ENCODE measurements at regions not wholly inside any gene's neighbourhood (a gene's known extent, or its start where the extent isn't known, plus 50 kb on each side); places are given as distances from the start of the nearest gene placed in this dataset.

DNA sequence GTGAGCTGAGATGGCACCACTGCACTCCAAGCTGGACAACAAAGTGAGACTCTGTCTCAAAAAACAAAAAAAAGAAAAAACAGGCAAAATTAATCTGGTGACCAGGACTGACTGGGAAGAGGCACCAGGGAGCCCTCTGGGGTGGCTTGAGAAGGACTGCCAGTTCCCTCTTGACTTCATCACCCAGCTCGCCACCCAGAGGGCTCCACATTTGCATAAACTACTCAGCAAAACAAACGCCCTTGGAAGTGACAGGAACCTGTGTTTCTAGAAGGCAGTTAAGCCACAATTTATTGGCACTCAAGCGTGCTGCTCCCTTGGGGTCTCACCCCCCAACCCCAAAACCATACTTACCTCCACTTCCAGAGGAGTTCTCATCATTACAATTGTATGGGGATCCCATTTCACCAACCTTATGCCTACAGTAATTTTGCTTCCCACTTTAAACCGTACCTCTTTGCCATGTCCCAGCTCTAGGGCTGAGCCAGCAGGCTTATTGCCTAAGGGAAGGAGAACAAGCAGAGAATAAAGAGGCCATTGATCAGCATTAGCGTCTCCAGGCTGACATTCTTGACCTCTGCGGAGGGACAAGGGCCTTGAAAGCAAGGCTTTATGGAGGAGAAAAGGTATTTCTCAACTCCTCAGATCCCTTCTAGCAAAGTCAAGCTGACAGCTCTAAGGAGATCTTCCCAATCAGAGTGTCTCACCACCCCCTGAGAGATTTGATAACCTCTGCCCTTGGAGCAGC lies 357.4 kb downstream of the SHQ1 start:
- no peak for DNase-seq (ENCODE audit: low read depth)

DNA sequence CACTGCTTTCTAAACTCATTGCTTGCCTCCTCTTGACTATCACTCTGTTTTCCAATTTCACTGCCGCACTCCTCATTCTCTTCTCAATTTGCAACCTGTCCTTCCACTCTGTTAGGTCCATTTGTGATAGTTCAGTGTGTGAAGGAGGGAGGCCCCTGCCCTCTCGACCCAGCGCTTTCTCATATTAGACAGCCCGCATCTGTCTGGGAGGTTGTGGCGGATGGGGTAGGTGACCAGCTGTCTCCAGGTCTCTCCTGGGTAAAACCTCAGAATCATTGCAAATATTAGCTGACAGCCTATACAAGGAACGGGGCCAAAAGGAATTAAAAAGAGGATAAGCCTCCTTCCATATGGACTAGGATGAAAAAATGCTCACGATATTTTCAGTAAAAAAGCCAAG lies 358.3 kb downstream of the SHQ1 start:
- no peak for DNase-seq (ENCODE audit: low read depth)

DNA sequence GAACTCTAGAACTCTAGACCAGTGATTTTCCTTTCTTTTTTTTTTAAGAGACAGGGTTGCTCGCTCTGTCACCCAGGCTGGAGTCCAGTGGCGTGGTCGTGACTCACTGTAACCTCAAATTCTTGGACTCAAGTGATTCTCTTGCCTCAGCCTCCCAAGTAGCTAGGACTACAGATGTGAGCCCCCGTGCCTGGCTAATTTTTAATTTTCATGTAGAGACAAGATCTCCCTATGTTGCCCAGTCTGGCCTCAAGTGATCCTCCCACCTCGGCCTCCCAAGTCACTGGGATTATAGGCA lies 359.6 kb downstream of the SHQ1 start:
- DNase-seq (ENCODE audit: low read depth) = peak; percentile 85

DNA sequence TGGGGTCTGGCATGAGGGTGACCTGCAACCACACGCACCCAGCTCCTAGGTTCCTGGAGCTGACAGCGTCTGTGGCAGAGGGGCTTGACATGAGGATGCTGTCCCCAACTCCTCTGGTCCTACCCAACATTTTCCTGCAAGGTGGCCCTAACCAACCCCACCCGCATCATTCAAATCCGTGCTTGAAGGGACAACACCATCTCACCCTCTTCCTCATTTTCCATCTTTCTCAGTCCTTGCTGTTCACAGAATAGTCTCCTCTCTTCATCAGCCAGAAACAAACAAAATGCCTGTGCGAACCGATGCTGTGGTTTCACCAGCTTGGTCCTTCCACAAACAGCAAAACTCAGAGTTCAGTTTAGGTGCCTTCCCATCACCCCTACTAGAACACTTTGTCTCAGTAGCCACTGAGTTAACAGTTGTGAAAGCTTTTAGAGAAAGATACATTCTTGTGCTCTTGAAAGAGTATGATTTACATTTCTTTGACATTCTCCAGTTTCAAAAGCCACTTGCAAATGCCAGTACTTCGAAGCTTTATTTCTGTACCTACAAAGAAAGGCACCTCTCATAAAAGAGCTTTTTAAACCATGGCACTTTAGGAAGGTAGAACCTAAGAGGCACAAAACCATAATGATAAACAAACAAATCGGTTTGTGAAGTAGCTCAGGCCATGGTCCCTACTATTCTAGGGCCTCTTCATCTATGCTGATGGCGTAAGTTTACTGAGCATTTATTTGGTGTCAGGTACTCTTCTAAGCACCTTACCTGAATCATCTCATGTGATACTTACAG lies 360.1 kb downstream of the SHQ1 start:
- no peak for DNase-seq (ENCODE audit: low read depth)

DNA sequence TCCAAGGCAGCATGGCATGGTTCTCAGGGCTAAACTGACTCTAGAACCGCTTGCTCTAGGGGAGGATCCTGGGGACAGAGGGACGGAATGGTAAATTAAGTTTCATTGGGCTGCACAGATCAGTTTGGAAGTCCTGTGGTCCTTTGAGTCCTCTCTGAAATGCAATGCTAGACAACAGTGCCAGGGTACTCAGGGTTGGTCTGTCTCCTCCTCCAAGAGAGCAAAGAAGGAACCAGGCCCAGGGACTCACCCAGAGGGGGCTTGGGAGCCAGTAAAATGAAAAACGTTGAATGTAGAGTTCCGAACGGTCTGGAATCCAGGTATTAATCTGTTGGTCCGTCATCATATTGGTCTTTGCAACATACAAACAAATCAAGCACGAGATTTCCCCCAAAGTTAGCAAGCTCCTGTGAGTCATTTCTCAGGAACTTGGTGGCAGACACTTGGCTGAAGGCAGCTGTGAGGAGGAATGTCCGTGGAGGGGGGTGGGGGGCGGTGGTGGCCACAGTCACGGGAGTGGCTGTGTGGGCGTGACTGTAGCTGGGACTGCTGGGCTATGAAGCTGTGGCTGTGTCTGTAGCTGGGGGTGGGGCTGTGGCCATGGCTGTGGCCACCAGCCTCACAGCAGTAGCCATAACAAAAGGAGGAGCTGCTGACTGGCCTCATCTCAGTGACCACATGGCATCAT lies 361.0 kb downstream of the SHQ1 start:
- DNase-seq (ENCODE audit: low read depth) = peak; percentile 92

DNA sequence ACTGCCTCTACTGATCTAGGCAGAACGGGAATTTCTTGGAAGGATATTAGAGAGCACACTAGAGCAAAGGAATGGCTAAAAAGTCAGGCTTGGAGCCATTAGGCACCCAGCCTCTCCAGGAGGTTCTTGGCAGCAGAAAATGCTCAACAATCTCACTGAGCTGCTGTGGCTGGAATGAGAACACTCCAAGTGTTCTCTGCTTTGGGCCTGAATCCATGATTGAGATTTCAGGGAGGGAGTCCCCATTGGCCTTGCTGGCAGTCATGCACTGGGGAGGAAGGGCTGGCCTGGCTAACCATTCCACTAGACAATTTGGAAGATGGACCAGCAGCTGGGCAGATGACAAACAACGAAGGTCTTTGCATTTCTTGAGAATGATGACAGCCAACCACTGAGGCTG lies 362.6 kb downstream of the SHQ1 start:
- no peak for DNase-seq (ENCODE audit: low read depth)

- DNase-seq (ENCODE audit: low read depth) = no peak
Measured at GRCh38 chr3:72483554-72484104, 364.6 kb downstream of the SHQ1 start.

GRCh38 chr3:72482589-72483321 lies 365.5 kb downstream of the SHQ1 start:
- DNase-seq (ENCODE audit: low read depth) = peak; percentile 81

DNA sequence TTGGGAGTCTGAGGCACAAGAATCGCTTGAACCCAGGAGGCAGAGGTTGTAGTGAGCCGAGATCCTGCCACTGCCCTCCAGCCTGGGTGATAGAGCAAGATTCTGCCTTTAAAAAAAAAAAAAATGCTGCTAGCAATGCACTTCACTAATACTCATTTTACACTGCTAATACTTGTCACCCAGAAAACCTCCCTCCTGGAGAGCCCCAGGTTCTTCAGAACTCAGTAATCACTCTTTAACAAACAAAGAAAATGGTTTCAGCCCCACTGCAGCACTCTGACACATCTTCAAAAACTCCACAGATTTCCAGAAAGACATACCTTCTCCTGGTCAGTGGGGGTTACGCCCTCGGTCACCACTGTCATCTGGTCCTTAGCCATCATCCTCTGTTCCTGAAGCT lies 366.7 kb downstream of the SHQ1 start:
- DNase-seq (ENCODE audit: low read depth) = no peak

- DNase-seq (ENCODE audit: low read depth) = no peak
Measured at GRCh38 chr3:72480366-72480765, 367.9 kb downstream of the SHQ1 start.

DNA sequence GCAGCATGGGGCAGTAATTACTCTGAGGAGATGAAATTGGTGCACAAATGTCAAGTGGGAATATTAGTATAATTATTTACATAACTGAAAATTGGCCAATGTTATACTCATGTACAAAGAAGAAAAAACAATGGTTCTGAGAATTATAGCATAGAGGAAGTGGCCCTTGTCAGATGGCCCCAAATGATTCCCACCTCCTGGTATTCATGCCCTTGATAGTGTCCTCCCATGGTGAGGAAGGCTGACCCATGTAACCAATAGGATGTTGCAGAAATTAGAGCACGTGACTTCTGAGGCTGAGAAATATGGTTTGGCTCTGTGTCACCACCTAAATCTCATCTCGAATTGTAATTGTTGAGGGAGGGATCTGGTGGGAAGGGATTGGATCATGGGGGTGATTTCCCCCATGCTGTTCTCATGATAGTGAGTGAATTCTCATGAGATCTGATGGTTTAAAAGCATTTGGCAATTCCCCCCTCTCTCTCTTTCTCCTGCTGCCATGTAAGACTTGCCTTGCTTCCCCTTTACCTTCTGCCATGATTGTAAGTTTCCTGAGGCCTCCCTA lies 368.5 kb downstream of the SHQ1 start:
- DNase-seq (ENCODE audit: low read depth) = no peak

GRCh38 chr3:72476139-72476483 lies 372.1 kb downstream of the SHQ1 start:
- no peak for DNase-seq (ENCODE audit: low read depth)

- DNase-seq (ENCODE audit: low read depth) = no peak
Measured at GRCh38 chr3:72475258-72476138, 372.7 kb downstream of the SHQ1 start.

GRCh38 chr3:72474775-72475174 lies 373.5 kb downstream of the SHQ1 start:
- DNase-seq (ENCODE audit: low read depth) = no peak

- DNase-seq (ENCODE audit: low read depth) = no peak
Measured at GRCh38 chr3:72473156-72473555, 375.1 kb downstream of the SHQ1 start.

DNA sequence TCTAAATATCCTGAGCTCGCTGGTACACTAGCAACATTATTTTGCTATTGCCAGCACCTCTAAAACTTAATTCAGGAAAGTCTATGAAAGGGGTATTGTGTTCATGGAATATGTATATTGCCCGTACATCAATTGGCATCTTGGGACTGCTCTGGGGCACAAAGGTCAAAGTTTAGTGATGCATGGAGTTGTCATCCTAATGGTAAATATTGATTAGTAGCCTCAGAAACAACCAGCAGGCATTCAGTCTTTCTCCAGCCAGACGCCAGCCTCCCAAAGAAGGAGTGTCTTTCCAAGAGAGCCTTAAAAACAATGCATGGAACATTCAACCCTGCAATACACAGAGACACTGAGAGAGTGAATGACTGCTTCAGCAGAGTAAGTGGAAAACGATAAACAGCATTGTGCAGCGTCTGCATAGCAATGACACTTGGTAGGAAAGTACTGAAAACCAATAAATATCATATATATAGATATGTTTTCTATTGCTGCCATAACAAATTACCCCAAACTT lies 377.3 kb downstream of the SHQ1 start:
- no peak for DNase-seq (ENCODE audit: low read depth)

- no peak for DNase-seq (ENCODE audit: low read depth)
Measured at GRCh38 chr3:72465853-72466252, 382.4 kb downstream of the SHQ1 start.

DNA sequence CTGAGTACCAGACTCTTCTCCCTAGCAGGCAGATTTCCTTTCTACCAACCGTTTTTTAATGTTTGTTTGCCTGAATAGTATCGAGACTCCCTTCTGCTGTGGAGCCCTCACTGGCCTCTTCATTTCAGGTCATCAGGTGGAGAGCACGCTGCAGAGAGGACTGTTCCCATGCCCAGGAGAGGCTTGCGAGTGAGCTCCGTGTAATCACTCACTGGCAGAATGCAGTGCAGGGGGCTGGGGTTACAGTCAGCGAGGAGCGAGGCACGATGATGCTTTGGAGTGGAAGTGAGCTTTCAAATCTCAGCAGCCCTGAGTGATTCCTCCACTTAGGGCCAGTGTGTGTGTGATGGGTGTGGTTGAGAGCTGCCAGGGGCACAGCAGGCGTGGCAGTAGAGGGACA lies 385.2 kb downstream of the SHQ1 start:
- DNase-seq (ENCODE audit: low read depth) = no peak

DNA sequence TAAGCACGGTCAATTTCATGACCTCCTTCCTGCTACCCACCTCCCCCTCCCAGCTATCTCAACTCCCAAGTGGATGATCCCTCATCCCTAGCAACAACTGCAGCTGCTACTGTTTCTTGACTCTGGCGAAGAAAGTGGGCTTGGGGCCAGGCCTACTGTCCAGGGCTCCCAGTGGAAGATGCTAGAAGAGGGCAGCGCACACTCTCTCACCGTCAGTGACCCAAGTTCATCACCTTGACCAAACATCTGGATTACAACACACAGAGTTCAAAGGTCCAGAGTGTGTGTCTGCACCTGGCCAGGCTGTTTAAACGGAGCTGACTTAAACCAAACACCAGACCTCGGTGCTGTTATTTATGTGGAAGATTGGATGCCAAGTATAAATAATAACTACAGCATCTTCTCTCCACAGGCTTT lies 385.6 kb downstream of the SHQ1 start:
- no peak for DNase-seq (ENCODE audit: low read depth)

DNA sequence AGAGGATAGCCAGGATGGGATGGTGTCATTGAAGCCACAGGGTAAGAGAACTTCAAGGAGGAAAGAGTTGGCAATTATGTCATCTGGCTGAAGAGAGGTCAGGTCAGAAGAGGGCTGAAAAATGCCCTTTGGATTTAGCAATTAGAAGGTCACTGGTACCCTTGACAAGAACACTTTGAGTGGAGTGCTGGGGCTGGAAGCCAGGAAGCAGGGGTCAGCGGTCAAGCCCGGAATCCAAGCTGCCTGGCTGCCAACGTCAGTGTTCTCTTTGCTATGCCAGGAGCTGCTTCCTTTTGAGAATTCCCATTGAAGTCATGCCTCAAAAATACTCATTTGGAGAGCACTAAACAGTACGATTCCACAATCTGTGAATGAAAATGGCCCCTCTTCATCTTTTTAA lies 386.5 kb downstream of the SHQ1 start:
- DNase-seq (ENCODE audit: low read depth) = no peak

All from renal cortical epithelial cell (primary cell).